GM12878 (cell line): ENCODE measurements at regions not wholly inside any gene's neighbourhood (a gene's known extent, or its start where the extent isn't known, plus 50 kb on each side); places are given as distances from the start of the nearest gene placed in this dataset.

ENCODE experiments used
- ATAC-seq: fragments of 200-7000 bp; cut with Tn5 transposase; 3 replicates; pipeline ENCODE4 v1.9.1; 2020; ENCODE audit warnings: mild to moderate bottlenecking, moderate library complexity
- BruUV-seq: library from RNA; stranded (reverse); fragments of 400-500 nt; replicated peaks from 2 replicates; lab custom pipeline; 2021; lab: Mats Ljungman, UMichigan
- CTCF ChIA-PET: fragments of 300-600 bp; sonication (Branson Sonifier 250); formaldehyde crosslinking; extraction: SDS; loops from one replicate; lab custom pipeline; 2021; ENCODE audit warnings: inconsistent platforms; lab: Yijun Ruan, JAX
- POLR2A ChIA-PET: fragments of 350-600 bp; formaldehyde crosslinking; extraction: SDS; loops from one replicate; lab custom pipeline; 2021; ENCODE audit warnings: inconsistent platforms; lab: Charles Lee
- RAD21 ChIA-PET: fragments of 300-600 bp; sonication (Branson Sonifier 250); formaldehyde crosslinking; loops from one replicate; lab custom pipeline; 2023; ENCODE audit warnings: antibody characterized with exemption; ENCODE audit not compliant: unreplicated experiment; lab: Charles Lee
- SMC1A ChIA-PET: fragments of 300-600 bp; sonication (Branson Sonifier 250); formaldehyde crosslinking; loops from one replicate; lab custom pipeline; 2023; ENCODE audit not compliant: unreplicated experiment, uncharacterized antibody; lab: Charles Lee
- DNase-seq: peaks from one replicate; pipeline ENCODE4 v3.0.0-alpha.2; 2011; ENCODE audit warnings: low read depth, low spot score
- FAIRE-seq: peaks from 3 replicates; lab custom pipeline; 2011; peaks lifted over from hg19 to GRCh38; lab: Jason Lieb, UNC
- H2AFZ ChIP-seq: 2 replicates; pipeline ENCODE4 v1.6.0; 2011; ENCODE audit warnings: low read depth, low read length, control low read depth; ENCODE audit not compliant: control insufficient read depth
- H3K27ac ChIP-seq: 2 replicates; pipeline ENCODE4 v1.5.1; 2011; ENCODE audit warnings: control low read depth; ENCODE audit not compliant: control insufficient read depth, insufficient read depth
- H3K27me3 ChIP-seq, 2 experiments: replicated peaks in 1 of 2; 2 replicates each; pipeline versions ENCODE4 v1.6.0 to v1.6.1; 2011; ENCODE audit warnings: low read length in 1 of 2; ENCODE audit not compliant: control insufficient read depth in 2 of 2, insufficient read depth in 2 of 2
- H3K36me3 ChIP-seq, 2 experiments: 2 replicates each; pipeline ENCODE4 v1.5.1; 2011; ENCODE audit warnings: low read length in 1 of 2; ENCODE audit not compliant: control insufficient read depth in 2 of 2, insufficient read depth in 2 of 2
- H3K4me1 ChIP-seq: 2 replicates; pipeline ENCODE4 v1.6.1; 2011; ENCODE audit warnings: mild to moderate bottlenecking, low read length, moderate library complexity, mixed read lengths; ENCODE audit not compliant: control insufficient read depth, insufficient read depth
- H3K4me2 ChIP-seq: 2 replicates; pipeline ENCODE4 v1.6.0; 2011; ENCODE audit warnings: control low read depth; ENCODE audit not compliant: control insufficient read depth, insufficient read depth
- H3K4me3 ChIP-seq: fragments of 200-600 bp; sonication (generic); 2 replicates; pipeline ENCODE4 v1.5.1; 2016
- H3K79me2 ChIP-seq: 2 replicates; pipeline ENCODE4 v1.6.0; 2011; ENCODE audit warnings: low read length; ENCODE audit not compliant: control insufficient read depth, insufficient read depth
- H3K9ac ChIP-seq: 2 replicates; pipeline ENCODE4 v1.8.0; 2011; ENCODE audit warnings: low read length, control low read depth, mixed read lengths; ENCODE audit not compliant: control insufficient read depth, insufficient read depth
- H3K9me3 ChIP-seq: replicated peaks from 3 replicates; pipeline ENCODE4 v1.5.1; 2011; ENCODE audit warnings: mild to moderate bottlenecking, low read length; ENCODE audit not compliant: control insufficient read depth, insufficient read depth
- H4K20me1 ChIP-seq: 2 replicates; pipeline ENCODE4 v1.6.0; 2011; ENCODE audit not compliant: control insufficient read depth, insufficient read depth
- BCL11A ChIP-seq: IDR thresholded peaks from 2 replicates; pipeline ENCODE4 v1.6.1; 2011; ENCODE audit warnings: low read depth, low read length
- HDGF ChIP-seq: fragments of 450-650 bp; IDR thresholded peaks from 2 replicates; pipeline ENCODE4 v1.6.1; 2016; ENCODE audit warnings: antibody characterized with exemption
- LARP7 ChIP-seq: fragments of 450-650 bp; IDR thresholded peaks from 2 replicates; pipeline ENCODE4 v1.6.1; 2017; ENCODE audit warnings: mild to moderate bottlenecking
- POU2F2 ChIP-seq: IDR thresholded peaks from 3 replicates; pipeline ENCODE4 v1.6.1; 2011; ENCODE audit warnings: low read depth, mild to moderate bottlenecking, low read length, borderline replicate concordance
- RBBP5 ChIP-seq: fragments of 200-600 bp; sonication (generic); conservative IDR thresholded peaks from 2 replicates; pipeline ENCODE4 v1.6.1; 2016
- RELA ChIP-seq: fragments of 450-650 bp; IDR thresholded peaks from 2 replicates; pipeline ENCODE4 v1.8.0; 2014; ENCODE audit warnings: borderline replicate concordance; ENCODE audit not compliant: partially characterized antibody
- SRF ChIP-seq, 2 experiments: IDR thresholded peaks; 2 replicates each; pipeline ENCODE4 v1.6.1; 2011; ENCODE audit warnings: low read depth in 2 of 2, low read length in 2 of 2, mild to moderate bottlenecking in 1 of 2, moderate library complexity in 1 of 2
- TARDBP ChIP-seq: IDR thresholded peaks from 2 replicates; pipeline ENCODE4 v1.6.1; 2016; ENCODE audit warnings: borderline replicate concordance
- WGBS: methylation state at CpG from one replicate; pipeline ENCODE4 v1.1.6; 2016; ENCODE audit warnings: low lambda C conversion rate; ENCODE audit not compliant: insufficient replicate concordance, insufficient coverage; ENCODE audit errors: missing lambda C conversion rate; 5-methylcytosine and 5-hydroxymethylcytosine counted together
- in situ Hi-C: fragments of 300-500 bp; cut with MboI; formaldehyde crosslinking; loops from 9 replicates; pipeline ENCODE4 v1.14.3; 2018; ENCODE audit warnings: mixed read lengths
- intact Hi-C: fragments of 100-400 bp; cut with micrococcal nuclease; formaldehyde crosslinking; loops from one replicate; pipeline ENCODE4 v1.14.2; 2022; ENCODE audit not compliant: unreplicated experiment
- TF ChIP-seq, protein P1 (sequence below): fragments of 450-650 bp; IDR thresholded peaks from 2 replicates; pipeline ENCODE4 v1.6.1; 2017; ENCODE audit warnings: antibody characterized with exemption, mild to moderate bottlenecking, moderate library complexity

DNA sequence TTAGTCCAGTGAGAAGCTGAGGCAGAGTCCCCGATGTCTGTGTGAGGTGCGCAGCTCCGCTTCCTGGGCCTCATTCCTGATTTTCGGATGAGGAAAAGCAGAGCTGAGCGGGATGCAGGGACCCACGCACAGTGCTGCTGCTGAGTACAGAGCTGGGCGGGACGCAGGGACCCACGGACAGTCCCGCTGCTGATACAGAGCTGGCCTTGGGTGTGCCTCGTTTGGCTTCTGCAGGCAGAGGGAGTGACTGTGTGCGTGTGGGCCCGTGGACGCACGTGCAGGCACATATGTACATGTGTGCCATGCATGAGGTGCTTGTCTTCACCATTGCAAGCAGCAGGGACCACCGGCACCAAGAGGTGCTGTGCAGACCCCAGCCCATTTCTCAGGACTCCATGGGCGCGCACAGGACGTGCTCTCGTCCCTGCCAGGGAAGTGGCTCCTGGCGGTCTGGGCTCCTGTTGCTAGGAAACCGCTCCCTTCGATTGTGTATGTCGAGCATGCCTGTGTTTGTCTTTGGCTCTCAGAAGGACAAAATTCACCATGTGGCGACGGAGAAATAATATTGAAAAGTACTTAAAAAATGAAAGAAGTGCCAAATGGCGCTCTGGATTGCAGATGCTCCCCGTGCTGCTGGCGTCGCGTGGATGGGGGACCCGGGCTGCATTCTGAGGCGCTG lies 303.8 kb upstream of the MKI67 start:
- intact Hi-C loops: no loop called here
- SMC1A ChIA-PET: no interaction called here
- Histone ChIP-seq H3K4me2 (no peak overlapping the region), H3K4me3 (no peak overlapping the region), H3K9me3 (no peaks in the 10 kb centered on the region), H3K27ac (no peak overlapping the region), H2AFZ (no peak overlapping the region), H3K36me3 (no peaks in the 10 kb centered on the region), H3K27me3 (no peaks in the 10 kb centered on the region), H3K4me1 (no peaks in the 10 kb centered on the region), H3K9ac (no peak overlapping the region), H4K20me1 (no peaks in the 10 kb centered on the region), H3K79me2 (no peaks in the 10 kb centered on the region)
- no TSS peak for BruUV-seq
- ATAC-seq: no peak
- WGBS: 51% methylated on average over 33 of the region's 33 CpGs
- in situ Hi-C loops: no loop called here
- CTCF ChIA-PET: no interaction called here
- RAD21 ChIA-PET: no interaction called here
- POLR2A ChIA-PET: no interaction called here
- DNase-seq: no peak
- TF ChIP-seq RELA: no peak
- no peak for TF ChIP-seq HDGF
- no peak for TF ChIP-seq POU2F2
- TF ChIP-seq LARP7: no peak
- TF ChIP-seq BCL11A: no peak
- TF ChIP-seq RBBP5: no peak
- TF ChIP-seq TARDBP: no peak
- TF ChIP-seq, protein P1, sequence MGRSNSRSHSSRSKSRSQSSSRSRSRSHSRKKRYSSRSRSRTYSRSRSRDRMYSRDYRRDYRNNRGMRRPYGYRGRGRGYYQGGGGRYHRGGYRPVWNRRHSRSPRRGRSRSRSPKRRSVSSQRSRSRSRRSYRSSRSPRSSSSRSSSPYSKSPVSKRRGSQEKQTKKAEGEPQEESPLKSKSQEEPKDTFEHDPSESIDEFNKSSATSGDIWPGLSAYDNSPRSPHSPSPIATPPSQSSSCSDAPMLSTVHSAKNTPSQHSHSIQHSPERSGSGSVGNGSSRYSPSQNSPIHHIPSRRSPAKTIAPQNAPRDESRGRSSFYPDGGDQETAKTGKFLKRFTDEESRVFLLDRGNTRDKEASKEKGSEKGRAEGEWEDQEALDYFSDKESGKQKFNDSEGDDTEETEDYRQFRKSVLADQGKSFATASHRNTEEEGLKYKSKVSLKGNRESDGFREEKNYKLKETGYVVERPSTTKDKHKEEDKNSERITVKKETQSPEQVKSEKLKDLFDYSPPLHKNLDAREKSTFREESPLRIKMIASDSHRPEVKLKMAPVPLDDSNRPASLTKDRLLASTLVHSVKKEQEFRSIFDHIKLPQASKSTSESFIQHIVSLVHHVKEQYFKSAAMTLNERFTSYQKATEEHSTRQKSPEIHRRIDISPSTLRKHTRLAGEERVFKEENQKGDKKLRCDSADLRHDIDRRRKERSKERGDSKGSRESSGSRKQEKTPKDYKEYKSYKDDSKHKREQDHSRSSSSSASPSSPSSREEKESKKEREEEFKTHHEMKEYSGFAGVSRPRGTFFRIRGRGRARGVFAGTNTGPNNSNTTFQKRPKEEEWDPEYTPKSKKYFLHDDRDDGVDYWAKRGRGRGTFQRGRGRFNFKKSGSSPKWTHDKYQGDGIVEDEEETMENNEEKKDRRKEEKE: no peak
- TF ChIP-seq SRF (IDR thresholded peaks at IDR 0.05; ENCODE audit: low read depth in 2 of 2, low read length in 2 of 2): no peak
- FAIRE-seq: no peak
